Activated gamma-delta T cell treated with anti-CD3 and anti-CD28 coated beads, Interleukin-2, amount 50 U/mL, for 16 hours (primary cell): ENCODE measurements at regions not wholly inside any gene's neighbourhood (a gene's known extent, or its start where the extent isn't known, plus 50 kb on each side); places are given as distances from the start of the nearest gene placed in this dataset.
"Not testable (repeated sequence)": the region's sequence is repeated elsewhere in the genome, so short reads cannot be mapped to it uniquely, and the experiment has no call there.

Experiments
- DNase-seq: peaks from one replicate; pipeline ENCODE4 v3.0.0-alpha.2; 2020; ENCODE audit warnings: low read depth

DNA sequence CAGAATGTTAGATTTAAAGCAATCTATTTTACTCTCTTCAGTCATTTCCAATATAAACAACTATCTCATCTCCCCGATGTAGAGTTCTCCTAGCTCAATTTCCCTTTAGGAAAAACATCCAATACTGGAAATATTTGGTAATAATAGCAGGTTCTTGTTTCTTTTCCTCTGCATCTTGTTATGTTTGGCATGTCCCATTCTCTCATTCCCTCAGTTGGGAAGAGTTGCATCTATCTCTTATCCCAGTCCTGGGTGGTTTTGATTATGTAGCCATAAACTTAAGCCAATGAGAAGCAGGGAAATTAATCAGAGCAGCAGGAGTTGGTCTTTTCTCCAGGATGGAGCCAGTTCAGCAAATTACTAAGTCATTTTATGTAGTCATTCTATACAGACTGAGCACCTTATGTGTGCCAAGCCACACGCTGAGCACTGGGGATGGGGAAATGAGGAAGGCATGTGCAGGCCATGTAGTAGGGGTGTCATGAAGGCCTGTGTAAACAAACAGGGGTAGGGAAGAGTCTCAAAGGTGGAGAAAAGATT lies 418.2 kb upstream of the NFIA start:
- no peak for DNase-seq

- no peak for DNase-seq
Measured at GRCh38 chr1:60662486-60663044, 419.8 kb upstream of the NFIA start.

- DNase-seq = no peak
Measured at GRCh38 chr1:60657926-60658325, 424.4 kb upstream of the NFIA start.

DNA sequence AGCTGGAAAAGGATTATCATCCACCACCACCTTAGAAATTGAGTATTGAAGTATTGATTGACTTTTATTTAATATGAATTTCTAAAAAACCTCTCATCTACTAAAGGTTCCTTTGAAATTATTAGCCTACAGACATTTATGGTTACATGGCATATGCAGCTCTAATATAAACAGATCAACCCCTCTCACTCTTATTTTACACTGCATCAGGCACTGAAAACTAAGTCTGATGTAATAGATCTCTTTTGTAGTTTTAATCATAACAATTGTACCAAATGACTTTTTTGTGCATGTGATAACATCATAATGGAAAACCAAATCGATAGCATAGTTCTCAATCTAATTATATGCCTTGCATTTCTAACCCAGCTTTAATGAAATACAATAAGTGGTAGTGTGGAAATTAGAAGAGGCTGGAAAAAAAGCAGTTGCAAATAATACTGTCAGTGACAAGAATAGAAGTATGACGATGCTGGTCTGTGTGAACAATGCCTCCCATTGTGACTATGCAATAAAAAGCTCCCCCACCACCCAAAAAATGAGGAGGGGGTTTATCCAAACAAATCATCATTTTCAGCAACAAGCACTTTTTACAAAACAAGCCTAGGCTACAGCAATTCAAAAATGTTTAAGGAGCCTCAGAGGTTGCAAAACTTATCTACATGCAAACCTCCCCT lies 426.5 kb upstream of the NFIA start:
- DNase-seq = no peak

DNA sequence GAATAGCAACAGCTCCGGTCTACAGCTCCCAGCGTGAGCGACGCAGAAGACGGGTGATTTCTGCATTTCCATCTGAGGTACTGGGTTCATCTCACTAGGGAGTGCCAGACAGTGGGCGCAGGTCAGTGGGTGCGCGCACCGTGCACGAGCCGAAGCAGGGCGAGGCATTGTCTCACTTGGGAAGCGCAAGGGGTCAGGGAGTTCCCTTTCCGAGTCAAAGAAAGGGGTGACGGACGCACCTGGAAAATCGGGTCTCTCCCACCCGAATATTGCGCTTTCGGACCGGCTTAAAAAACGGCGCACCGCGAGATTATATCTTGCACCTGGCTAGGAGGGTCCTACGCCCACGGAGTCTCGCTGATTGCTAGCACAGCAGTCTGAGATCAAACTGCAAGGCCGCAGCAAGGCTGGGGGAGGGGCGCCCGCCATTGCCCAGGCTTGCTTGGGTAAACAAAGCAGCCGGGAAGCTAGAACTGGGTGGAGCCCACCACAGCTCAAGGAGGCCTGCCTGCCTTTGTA lies 442.3 kb upstream of the NFIA start:
- not testable (repeated sequence) for DNase-seq

GRCh38 chr1:60639287-60639686 lies 443.1 kb upstream of the NFIA start:
- no peak for DNase-seq

- no peak for DNase-seq
Measured at GRCh38 chr1:60637651-60638050, 444.7 kb upstream of the NFIA start.

DNA sequence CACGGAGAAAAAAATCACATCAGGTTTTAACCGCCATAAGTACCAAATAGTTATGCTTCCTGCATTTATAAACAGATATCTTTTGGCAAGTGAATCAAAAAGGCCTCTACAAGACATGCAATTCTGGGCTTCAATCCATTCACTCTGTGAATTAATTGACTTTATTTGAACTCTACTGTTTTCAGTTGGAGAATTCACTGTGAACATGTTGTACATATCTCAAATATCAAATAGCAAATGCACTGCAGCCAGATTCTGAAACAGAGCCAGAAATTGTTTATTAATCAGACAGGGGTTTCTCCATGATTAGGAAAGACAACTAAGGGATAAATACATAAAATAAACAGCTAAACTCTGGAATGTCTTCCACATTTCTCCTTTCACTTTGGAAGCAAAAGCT lies 445.4 kb upstream of the NFIA start:
- no peak for DNase-seq

DNA sequence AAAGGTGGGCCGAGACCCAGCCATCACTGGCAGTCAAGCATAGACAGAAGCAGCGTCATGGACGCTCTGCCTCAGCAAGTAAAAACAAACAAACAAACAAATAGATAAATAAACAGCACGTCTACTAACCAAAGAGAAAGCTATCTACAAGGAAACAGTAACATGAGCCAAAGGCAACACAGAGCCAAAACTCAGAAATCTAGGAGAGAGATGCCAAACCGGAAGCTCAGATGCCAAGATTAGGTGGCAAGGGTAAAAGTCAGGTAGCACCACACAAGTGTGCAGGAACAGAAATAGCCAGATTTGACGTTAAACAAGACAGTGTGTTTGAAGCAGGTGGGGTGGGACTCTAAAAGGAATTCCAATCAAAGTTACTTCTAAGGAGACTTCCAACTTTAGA lies 448.3 kb upstream of the NFIA start:
- no peak for DNase-seq

DNA sequence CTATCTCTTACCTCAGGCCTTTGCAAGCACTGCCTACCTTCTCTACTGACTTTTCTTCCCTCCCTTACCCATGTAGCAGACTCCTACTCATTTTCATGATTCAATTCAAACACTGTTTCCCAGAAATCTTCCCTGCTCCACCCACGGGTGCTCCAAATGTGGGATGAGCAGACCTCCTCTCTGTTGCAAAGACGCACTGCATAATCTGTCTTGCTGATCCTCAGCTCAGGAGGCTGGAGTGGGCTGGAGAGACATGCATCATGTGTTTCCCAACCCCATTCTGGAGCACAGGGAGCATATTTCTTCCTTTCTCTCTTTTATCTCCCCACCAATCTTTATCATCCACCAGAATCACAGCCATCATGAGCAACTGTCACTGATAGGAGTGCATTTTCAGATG lies 459.9 kb upstream of the NFIA start:
- DNase-seq = no peak

DNA sequence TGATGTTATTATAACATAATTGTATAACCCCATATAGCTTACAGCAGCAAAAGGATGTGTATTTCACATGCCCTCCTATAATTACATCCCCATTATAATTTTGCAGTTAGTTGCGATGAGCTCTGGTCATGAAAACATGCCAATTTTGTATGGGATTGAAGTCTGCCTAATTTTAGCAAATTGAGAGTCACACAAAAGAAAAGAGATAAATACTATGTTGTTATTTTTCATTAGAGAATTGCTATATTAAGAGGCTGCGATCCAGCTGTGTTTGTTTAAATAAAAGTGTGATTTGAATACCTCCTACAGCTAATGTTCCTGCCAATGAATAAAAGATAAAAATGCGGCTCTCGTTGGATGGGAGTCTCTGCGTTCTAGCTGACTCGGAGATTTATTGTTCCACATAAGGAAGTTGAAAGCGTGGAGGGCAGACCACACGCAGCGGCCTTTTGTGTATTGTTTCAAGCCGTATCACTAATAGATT lies 461.0 kb upstream of the NFIA start:
- no peak for DNase-seq

DNA sequence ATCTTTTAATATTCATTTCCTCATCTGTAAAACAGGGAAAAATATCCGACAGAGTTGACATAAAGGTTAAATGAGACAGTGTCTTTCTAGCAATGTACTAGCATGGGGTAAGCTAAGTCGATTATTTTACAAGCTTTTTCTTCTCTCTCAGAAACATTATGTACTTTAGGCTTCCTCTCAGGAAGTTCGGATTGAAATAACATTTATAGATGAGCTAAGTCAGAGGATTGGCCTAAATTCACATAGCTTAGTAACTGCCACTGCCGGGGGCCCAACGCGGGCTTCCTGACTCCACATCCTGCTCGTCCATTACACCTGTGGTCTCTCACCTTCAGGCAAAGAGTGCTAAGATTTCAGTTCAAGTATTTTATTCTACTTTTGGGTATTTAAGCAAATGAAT lies 462.3 kb upstream of the NFIA start:
- DNase-seq = no peak

DNA sequence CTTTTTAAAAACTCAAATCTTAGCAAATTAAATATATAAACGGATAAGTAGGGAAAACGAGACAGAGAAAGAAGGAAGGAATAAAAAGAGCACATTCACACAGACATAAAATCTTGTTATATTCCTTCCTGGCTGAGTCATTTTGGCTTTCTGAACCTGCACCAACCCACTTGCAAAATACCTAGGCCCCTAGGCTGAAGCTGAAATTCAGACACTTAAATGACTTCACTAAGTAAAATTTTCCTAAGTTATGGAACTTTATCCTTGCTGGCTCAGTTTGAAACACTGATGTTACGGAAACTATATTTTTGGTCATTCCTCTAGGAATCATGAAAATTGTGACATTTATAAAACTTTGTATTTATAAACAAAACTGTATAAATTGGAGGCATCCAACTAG lies 462.8 kb upstream of the NFIA start:
- no peak for DNase-seq

DNA sequence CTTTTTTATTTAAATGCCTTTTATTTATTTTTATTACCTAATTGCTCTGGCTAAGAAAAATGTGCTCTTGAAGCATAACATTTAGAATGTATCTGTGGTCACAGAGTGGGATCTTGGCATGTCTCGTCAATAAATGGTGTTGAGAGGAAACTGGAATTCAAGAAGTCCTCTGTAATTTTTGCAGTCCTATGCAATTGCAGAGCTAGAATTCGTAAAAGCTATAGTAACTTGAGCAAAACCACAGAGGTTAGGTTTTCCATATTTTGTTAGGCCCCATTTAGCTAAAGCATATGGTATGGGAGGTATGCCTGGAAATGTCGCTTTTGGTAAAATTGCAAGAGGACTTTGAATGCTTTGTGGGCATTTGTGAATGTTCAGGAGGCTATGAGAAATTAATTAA lies 466.7 kb upstream of the NFIA start:
- DNase-seq = no peak

- DNase-seq = no peak
Measured at GRCh38 chr1:60612790-60613189, 469.6 kb upstream of the NFIA start.

DNA sequence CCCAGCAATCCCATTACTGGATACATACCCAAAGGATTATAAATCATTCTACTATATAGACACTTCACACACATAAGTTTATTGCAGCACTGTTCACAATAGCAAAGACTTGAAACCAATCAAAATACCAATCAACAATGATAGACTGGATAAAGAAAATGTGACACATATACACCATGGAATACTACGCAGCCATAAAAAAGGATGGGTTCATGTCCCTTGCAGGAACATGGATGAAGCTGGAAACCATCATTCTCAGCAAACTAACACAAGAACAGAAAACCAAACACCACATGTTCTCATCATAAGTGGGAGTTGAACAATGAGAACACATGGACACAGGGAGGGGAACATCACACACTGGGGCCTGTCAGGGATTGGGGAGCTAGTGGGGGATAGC lies 475.4 kb upstream of the NFIA start:
- not testable (repeated sequence) for DNase-seq

- DNase-seq = no peak
Measured at GRCh38 chr1:60600532-60600931, 481.8 kb upstream of the NFIA start.

GRCh38 chr1:60599574-60599973 lies 482.8 kb upstream of the NFIA start:
- no peak for DNase-seq

GRCh38 chr1:60598041-60598910 lies 484.1 kb upstream of the NFIA start:
- DNase-seq = no peak

- no peak for DNase-seq
Measured at GRCh38 chr1:60596791-60597750, 485.3 kb upstream of the NFIA start.

GRCh38 chr1:60591583-60591982 lies 490.8 kb upstream of the NFIA start:
- DNase-seq = no peak
